ENCODE measurements at regions not wholly inside any gene's neighbourhood (a gene's known extent, or its start where the extent isn't known, plus 50 kb on each side); places are given as distances from the start of the nearest gene placed in this dataset.

- H3K36me3 ChIP-seq (ENCODE audit: insufficient read depth, low read length): no peaks in the 10 kb centered on the region
- no peak for DNase-seq (ENCODE audit: low read depth, low spot score)
These were observed 212.1 kb upstream of the ZNF521 start for GRCh38 chr18:25563816-25564683.

GRCh38 chr18:25563346-25563745 is 211.4 kb upstream of the ZNF521 start:
- no peak for TF ChIP-seq FOXP2 (optimal IDR thresholded peaks at IDR 0.05; ENCODE audit: control extremely low read depth, extremely low read length, insufficient read depth)
- no peak for TF ChIP-seq EZH2 (IDR thresholded peaks at IDR 0.05)
- TF ChIP-seq POLR2AphosphoS5 (IDR thresholded peaks at IDR 0.05; ENCODE audit: borderline replicate concordance, low read depth, low read length): no peak
- no peak overlapping the region for H3K4me3 ChIP-seq
- H3K9ac ChIP-seq (ENCODE audit: insufficient read length): no peak overlapping the region
- H3K27ac ChIP-seq: no peak overlapping the region
- H3K36me3 ChIP-seq (ENCODE audit: insufficient read depth, low read length): no peaks in the 10 kb centered on the region
- DNase-seq (ENCODE audit: low read depth, low spot score): no peak
- no peaks in the 10 kb centered on the region for H3K9me3 ChIP-seq (ENCODE audit: low read depth, low read length)

More at GRCh38 chr18:25563816-25564683, 212.1 kb upstream of the ZNF521 start:
- no peak overlapping the region for H3K9ac ChIP-seq (ENCODE audit: insufficient read length)
- TF ChIP-seq EZH2 (IDR thresholded peaks at IDR 0.05) (no peak), FOXP2 (optimal IDR thresholded peaks at IDR 0.05; ENCODE audit: control extremely low read depth, extremely low read length, insufficient read depth) (no peak), POLR2AphosphoS5 (IDR thresholded peaks at IDR 0.05; ENCODE audit: borderline replicate concordance, low read depth, low read length) (no peak)
- H3K4me3 ChIP-seq: no peak overlapping the region
- no peaks in the 10 kb centered on the region for H3K9me3 ChIP-seq (ENCODE audit: low read depth, low read length)
- no peak overlapping the region for H3K27ac ChIP-seq

GRCh38 chr18:25561918-25562317 is 210.0 kb upstream of the ZNF521 start:
- Histone ChIP-seq H3K4me3 (no peak overlapping the region), H3K36me3 (ENCODE audit: insufficient read depth, low read length) (no peaks in the 10 kb centered on the region), H3K9ac (ENCODE audit: insufficient read length) (no peak overlapping the region), H3K9me3 (ENCODE audit: low read depth, low read length) (no peaks in the 10 kb centered on the region), H3K27ac (no peak overlapping the region)
- DNase-seq (ENCODE audit: low read depth, low spot score): no peak
- TF ChIP-seq EZH2 (IDR thresholded peaks at IDR 0.05): no peak
- no peak for TF ChIP-seq FOXP2 (optimal IDR thresholded peaks at IDR 0.05; ENCODE audit: control extremely low read depth, extremely low read length, insufficient read depth)
- TF ChIP-seq POLR2AphosphoS5 (IDR thresholded peaks at IDR 0.05; ENCODE audit: borderline replicate concordance, low read depth, low read length): no peak

- no peak overlapping the region for H3K4me3 ChIP-seq
- H3K9ac ChIP-seq (ENCODE audit: insufficient read length): no peak overlapping the region
- H3K27ac ChIP-seq: no peak overlapping the region
- H3K9me3 ChIP-seq (ENCODE audit: low read depth, low read length): no peaks in the 10 kb centered on the region
- TF ChIP-seq POLR2AphosphoS5 (IDR thresholded peaks at IDR 0.05; ENCODE audit: borderline replicate concordance, low read depth, low read length) (no peak), FOXP2 (optimal IDR thresholded peaks at IDR 0.05; ENCODE audit: control extremely low read depth, extremely low read length, insufficient read depth) (no peak), EZH2 (IDR thresholded peaks at IDR 0.05) (no peak)
- H3K36me3 ChIP-seq (ENCODE audit: insufficient read depth, low read length): no peaks in the 10 kb centered on the region
- DNase-seq (ENCODE audit: low read depth, low spot score): no peak
These were observed 208.4 kb upstream of the ZNF521 start for GRCh38 chr18:25560369-25560768.

- H3K4me3 ChIP-seq: no peak overlapping the region
- H3K27ac ChIP-seq: no peak overlapping the region
- H3K9ac ChIP-seq (ENCODE audit: insufficient read length): no peak overlapping the region
- no peak for TF ChIP-seq POLR2AphosphoS5 (IDR thresholded peaks at IDR 0.05; ENCODE audit: borderline replicate concordance, low read depth, low read length)
- no peak for TF ChIP-seq FOXP2 (optimal IDR thresholded peaks at IDR 0.05; ENCODE audit: control extremely low read depth, extremely low read length, insufficient read depth)
- no peak for TF ChIP-seq EZH2 (IDR thresholded peaks at IDR 0.05)
- no peaks in the 10 kb centered on the region for H3K9me3 ChIP-seq (ENCODE audit: low read depth, low read length)
- DNase-seq (ENCODE audit: low read depth, low spot score): no peak
- no peaks in the 10 kb centered on the region for H3K36me3 ChIP-seq (ENCODE audit: insufficient read depth, low read length)
These were observed 205.0 kb upstream of the ZNF521 start for GRCh38 chr18:25557011-25557410.

GRCh38 chr18:25553631-25554263 is 201.8 kb upstream of the ZNF521 start:
- Histone ChIP-seq H3K27ac (no peak overlapping the region), H3K36me3 (ENCODE audit: insufficient read depth, low read length) (no peaks in the 10 kb centered on the region), H3K9ac (ENCODE audit: insufficient read length) (no peak overlapping the region), H3K4me3 (no peak overlapping the region), H3K9me3 (ENCODE audit: low read depth, low read length) (no peaks in the 10 kb centered on the region)
- no peak for DNase-seq (ENCODE audit: low read depth, low spot score)
- TF ChIP-seq EZH2 (IDR thresholded peaks at IDR 0.05) (no peak), POLR2AphosphoS5 (IDR thresholded peaks at IDR 0.05; ENCODE audit: borderline replicate concordance, low read depth, low read length) (no peak), FOXP2 (optimal IDR thresholded peaks at IDR 0.05; ENCODE audit: control extremely low read depth, extremely low read length, insufficient read depth) (no peak)

- Histone ChIP-seq H3K36me3 (ENCODE audit: insufficient read depth, low read length) (no peaks in the 10 kb centered on the region), H3K4me3 (no peak overlapping the region), H3K9me3 (ENCODE audit: low read depth, low read length) (no peaks in the 10 kb centered on the region), H3K9ac (ENCODE audit: insufficient read length) (no peak overlapping the region), H3K27ac (no peak overlapping the region)
- no peak for DNase-seq (ENCODE audit: low read depth, low spot score)
- TF ChIP-seq POLR2AphosphoS5 (IDR thresholded peaks at IDR 0.05; ENCODE audit: borderline replicate concordance, low read depth, low read length) (no peak), FOXP2 (optimal IDR thresholded peaks at IDR 0.05; ENCODE audit: control extremely low read depth, extremely low read length, insufficient read depth) (no peak), EZH2 (IDR thresholded peaks at IDR 0.05) (no peak)
These were observed 192.8 kb upstream of the ZNF521 start for GRCh38 chr18:25544546-25545287.

Data from SK-N-MC (cell line).